ENCODE measurements at regions not wholly inside any gene's neighbourhood (a gene's known extent, or its start where the extent isn't known, plus 50 kb on each side); places are given as distances from the start of the nearest gene placed in this dataset.

GRCh38 chr2:134134313-134134706 lies 119.6 kb upstream of the MGAT5 start:
- no peak overlapping the region for H3K4me3 ChIP-seq (ENCODE audit: low read length)
- TF ChIP-seq CTCF (IDR thresholded peaks at IDR 0.05; ENCODE audit: insufficient read depth, low read depth, low read length, missing control alignments): no peak
- DNase-seq (ENCODE audit: low read depth): no peak

- TF ChIP-seq CTCF (IDR thresholded peaks at IDR 0.05; ENCODE audit: insufficient read depth, low read depth, low read length, missing control alignments): no peak
- H3K4me3 ChIP-seq (ENCODE audit: low read length): no peak overlapping the region
- DNase-seq (ENCODE audit: low read depth): no peak
Measured at GRCh38 chr2:134134827-134135226, 119.0 kb upstream of the MGAT5 start.

- no peak overlapping the region for H3K4me3 ChIP-seq (ENCODE audit: low read length)
- no peak for DNase-seq (ENCODE audit: low read depth)
- TF ChIP-seq CTCF (IDR thresholded peaks at IDR 0.05; ENCODE audit: insufficient read depth, low read depth, low read length, missing control alignments): no peak
Measured at GRCh38 chr2:134135793-134136192, 118.1 kb upstream of the MGAT5 start.

GRCh38 chr2:134136731-134137130 lies 117.1 kb upstream of the MGAT5 start:
- DNase-seq (ENCODE audit: low read depth): no peak
- TF ChIP-seq CTCF (IDR thresholded peaks at IDR 0.05; ENCODE audit: insufficient read depth, low read depth, low read length, missing control alignments): no peak
- H3K4me3 ChIP-seq (ENCODE audit: low read length): no peak overlapping the region

GRCh38 chr2:134137182-134137611 lies 116.7 kb upstream of the MGAT5 start:
- no peak overlapping the region for H3K4me3 ChIP-seq (ENCODE audit: low read length)
- TF ChIP-seq CTCF (IDR thresholded peaks at IDR 0.05; ENCODE audit: insufficient read depth, low read depth, low read length, missing control alignments): no peak
- peak; percentile 94 for DNase-seq (ENCODE audit: low read depth)

GRCh38 chr2:134138115-134138514 lies 115.8 kb upstream of the MGAT5 start:
- no peak overlapping the region for H3K4me3 ChIP-seq (ENCODE audit: low read length)
- TF ChIP-seq CTCF (IDR thresholded peaks at IDR 0.05; ENCODE audit: insufficient read depth, low read depth, low read length, missing control alignments): no peak
- DNase-seq (ENCODE audit: low read depth): no peak

- H3K4me3 ChIP-seq (ENCODE audit: low read length): no peak overlapping the region
- no peak for DNase-seq (ENCODE audit: low read depth)
- no peak for TF ChIP-seq CTCF (IDR thresholded peaks at IDR 0.05; ENCODE audit: insufficient read depth, low read depth, low read length, missing control alignments)
Measured at GRCh38 chr2:134139611-134140010, 114.3 kb upstream of the MGAT5 start.

All from epithelial cell of esophagus (primary cell).